SK-N-SH treated with all-trans-retinoic acid at 6 μM for 48 hours (cell line): ENCODE measurements at regions not wholly inside any gene's neighbourhood (a gene's known extent, or its start where the extent isn't known, plus 50 kb on each side); places are given as distances from the start of the nearest gene placed in this dataset.

ENCODE experiments used
- ATAC-seq: fragments of 200-7000 bp; cut with Tn5 transposase; 3 replicates; pipeline ENCODE4 v1.9.1; 2020; ENCODE audit warnings: mild to moderate bottlenecking, moderate library complexity
- ARNTL ChIP-seq: fragments of 450-650 bp; formaldehyde crosslinking; IDR thresholded peaks from 2 replicates; pipeline ENCODE4 v1.5.0; 2020; ENCODE audit warnings: low read depth, mild to moderate bottlenecking, moderate library complexity, borderline replicate concordance
- BACH2 ChIP-seq: fragments of 250-450 bp; sonication (Bioruptor Pico); IDR thresholded peaks from 2 replicates; pipeline ENCODE4 v1.9.0; 2021; ENCODE audit warnings: mild to moderate bottlenecking, borderline replicate concordance
- CREB5 ChIP-seq: fragments of 250-450 bp; sonication (Bioruptor Pico); IDR thresholded peaks from 2 replicates; pipeline ENCODE4 v1.5.1; 2020; ENCODE audit warnings: low read depth, mild to moderate bottlenecking, moderate library complexity
- CSDC2 ChIP-seq: fragments of 250-450 bp; sonication (Bioruptor Pico); IDR thresholded peaks from 2 replicates; pipeline ENCODE4 v1.5.0; 2020; ENCODE audit warnings: mild to moderate bottlenecking, moderate library complexity
- CSRNP3 ChIP-seq: fragments of 250-450 bp; sonication (Bioruptor Pico); IDR thresholded peaks from 2 replicates; pipeline ENCODE4 v1.5.1; 2021; ENCODE audit warnings: mild to moderate bottlenecking, moderate library complexity
- ESRRG ChIP-seq: fragments of 250-450 bp; sonication (Bioruptor Pico); IDR thresholded peaks from 2 replicates; pipeline ENCODE4 v1.6.1; 2021; ENCODE audit warnings: mild to moderate bottlenecking
- GLIS3 ChIP-seq: fragments of 250-450 bp; sonication (Bioruptor Pico); IDR thresholded peaks from 2 replicates; pipeline ENCODE4 v1.5.0; 2020; ENCODE audit warnings: mild to moderate bottlenecking, moderate library complexity
- ISL1 ChIP-seq: fragments of 250-450 bp; sonication (Bioruptor Pico); IDR thresholded peaks from 2 replicates; pipeline ENCODE4 v2.1.2; 2022; ENCODE audit warnings: mild to moderate bottlenecking, moderate library complexity
- OSR1 ChIP-seq: fragments of 250-450 bp; sonication (Bioruptor Pico); IDR thresholded peaks from 2 replicates; pipeline ENCODE4 v1.8.0; 2022; ENCODE audit warnings: moderate library complexity, mild to moderate bottlenecking, inconsistent platforms
- PATZ1 ChIP-seq: fragments of 250-450 bp; sonication (Bioruptor Pico); IDR thresholded peaks from 2 replicates; pipeline ENCODE4 v1.8.0; 2020; ENCODE audit warnings: mild to moderate bottlenecking, moderate library complexity, borderline replicate concordance
- POU6F1 ChIP-seq: fragments of 250-450 bp; sonication (Bioruptor Pico); IDR thresholded peaks from 2 replicates; pipeline ENCODE4 v1.8.0; 2021; ENCODE audit warnings: low read depth, mild to moderate bottlenecking, moderate library complexity, borderline replicate concordance
- PPARA ChIP-seq: fragments of 250-450 bp; sonication (Bioruptor Pico); IDR thresholded peaks from 2 replicates; pipeline ENCODE4 v1.5.0; 2020; ENCODE audit warnings: mild to moderate bottlenecking, borderline replicate concordance
- RARB ChIP-seq: fragments of 250-450 bp; sonication (Bioruptor Pico); IDR thresholded peaks from 2 replicates; pipeline ENCODE4 v1.8.0; 2021; ENCODE audit warnings: mild to moderate bottlenecking, moderate library complexity
- SNAI2 ChIP-seq: fragments of 250-450 bp; sonication (Bioruptor Pico); IDR thresholded peaks from 2 replicates; pipeline ENCODE4 v1.5.0; 2020; ENCODE audit warnings: mild to moderate bottlenecking, moderate library complexity
- TCF4 ChIP-seq: fragments of 250-450 bp; sonication (Bioruptor Pico); IDR thresholded peaks from 2 replicates; pipeline ENCODE4 v1.8.0; 2021; ENCODE audit warnings: mild to moderate bottlenecking, moderate library complexity, borderline replicate concordance
- TOX ChIP-seq: fragments of 250-450 bp; sonication (Bioruptor Pico); IDR thresholded peaks from 2 replicates; pipeline ENCODE4 v1.8.0; 2021; ENCODE audit warnings: mild to moderate bottlenecking, moderate library complexity, borderline replicate concordance
- TSHZ2 ChIP-seq: fragments of 250-450 bp; sonication (Bioruptor Pico); IDR thresholded peaks from 2 replicates; pipeline ENCODE4 v1.5.0; 2020; ENCODE audit warnings: mild to moderate bottlenecking, moderate library complexity
- ZC3H10 ChIP-seq: fragments of 250-450 bp; sonication (Bioruptor Pico); IDR thresholded peaks from 2 replicates; pipeline ENCODE4 v1.5.1; 2021; ENCODE audit warnings: mild to moderate bottlenecking, moderate library complexity
- ZFP3 ChIP-seq: fragments of 250-450 bp; sonication (Bioruptor Pico); IDR thresholded peaks from 2 replicates; pipeline ENCODE4 v1.5.0; 2020; ENCODE audit warnings: mild to moderate bottlenecking, moderate library complexity
- ZFP30 ChIP-seq: fragments of 450-650 bp; formaldehyde crosslinking; IDR thresholded peaks from 2 replicates; pipeline ENCODE4 v1.5.0; 2022; ENCODE audit warnings: mild to moderate bottlenecking, moderate library complexity
- ZNF565 ChIP-seq: fragments of 450-650 bp; formaldehyde crosslinking; conservative IDR thresholded peaks from 2 replicates; pipeline ENCODE4 v1.5.0; 2020; ENCODE audit warnings: low read depth, mild to moderate bottlenecking, moderate library complexity
- ZNF70 ChIP-seq: fragments of 450-650 bp; formaldehyde crosslinking; IDR thresholded peaks from 2 replicates; pipeline ENCODE4 v1.5.0; 2020; ENCODE audit warnings: mild to moderate bottlenecking, moderate library complexity
- ZNF8 ChIP-seq: fragments of 450-650 bp; formaldehyde crosslinking; IDR thresholded peaks from 2 replicates; pipeline ENCODE4 v1.5.0; 2020; ENCODE audit warnings: mild to moderate bottlenecking, moderate library complexity

GRCh38 chr22:22946131-22946530 is 58.5 kb downstream of the IGLL5 start:
- TF ChIP-seq TCF4 (CRISPR knock-in tag) = no peak
- no peak for TF ChIP-seq OSR1 (CRISPR knock-in tag)
- no peak for TF ChIP-seq ZFP3 (CRISPR knock-in tag)
- TF ChIP-seq PPARA = no peak
- no peak for ATAC-seq

- ATAC-seq = no peak
- no peak for TF ChIP-seq ZNF8 (CRISPR knock-in tag)
- no peak for TF ChIP-seq ZC3H10
- no peak for TF ChIP-seq ZNF70 (CRISPR knock-in tag)
- no peak for TF ChIP-seq CSDC2 (CRISPR knock-in tag)
- TF ChIP-seq ZFP30 (CRISPR knock-in tag) = no peak
- TF ChIP-seq GLIS3 = no peak
- TF ChIP-seq TCF4 (CRISPR knock-in tag) = no peak
- no peak for TF ChIP-seq ZNF565 (CRISPR knock-in tag)
- TF ChIP-seq TOX = no peak
- TF ChIP-seq ISL1 (CRISPR knock-in tag) = no peak
- no peak for TF ChIP-seq TSHZ2 (CRISPR knock-in tag)
- no peak for TF ChIP-seq ARNTL
- no peak for TF ChIP-seq BACH2 (CRISPR knock-in tag)
- no peak for TF ChIP-seq ZFP3 (CRISPR knock-in tag)
- no peak for TF ChIP-seq ESRRG (CRISPR knock-in tag)
- no peak for TF ChIP-seq POU6F1 (CRISPR knock-in tag)
- TF ChIP-seq PPARA = no peak
Measured at GRCh38 chr22:22948651-22949571, 61.3 kb downstream of the IGLL5 start.

- TF ChIP-seq ZNF70 (CRISPR knock-in tag) = no peak
- no peak for TF ChIP-seq ZC3H10
- no peak for TF ChIP-seq PPARA
- TF ChIP-seq CSDC2 (CRISPR knock-in tag) = no peak
- no peak for TF ChIP-seq ARNTL
- TF ChIP-seq RARB (CRISPR knock-in tag) = no peak
- no peak for TF ChIP-seq TOX
- no peak for TF ChIP-seq ESRRG (CRISPR knock-in tag)
- TF ChIP-seq ZNF565 (CRISPR knock-in tag) = no peak
- TF ChIP-seq ISL1 (CRISPR knock-in tag) = no peak
- no peak for TF ChIP-seq SNAI2 (CRISPR knock-in tag)
- no peak for TF ChIP-seq CREB5 (CRISPR knock-in tag)
- no peak for TF ChIP-seq TSHZ2 (CRISPR knock-in tag)
- TF ChIP-seq GLIS3 = no peak
- no peak for TF ChIP-seq TCF4 (CRISPR knock-in tag)
- no peak for TF ChIP-seq CSRNP3 (CRISPR knock-in tag)
- TF ChIP-seq PATZ1 = no peak
- TF ChIP-seq ZFP30 (CRISPR knock-in tag) = no peak
- ATAC-seq = no peak
Measured at GRCh38 chr22:22949953-22950352, 62.3 kb downstream of the IGLL5 start.
